ENCODE measurements at regions not wholly inside any gene's neighbourhood (a gene's known extent, or its start where the extent isn't known, plus 50 kb on each side); places are given as distances from the start of the nearest gene placed in this dataset.

DNA sequence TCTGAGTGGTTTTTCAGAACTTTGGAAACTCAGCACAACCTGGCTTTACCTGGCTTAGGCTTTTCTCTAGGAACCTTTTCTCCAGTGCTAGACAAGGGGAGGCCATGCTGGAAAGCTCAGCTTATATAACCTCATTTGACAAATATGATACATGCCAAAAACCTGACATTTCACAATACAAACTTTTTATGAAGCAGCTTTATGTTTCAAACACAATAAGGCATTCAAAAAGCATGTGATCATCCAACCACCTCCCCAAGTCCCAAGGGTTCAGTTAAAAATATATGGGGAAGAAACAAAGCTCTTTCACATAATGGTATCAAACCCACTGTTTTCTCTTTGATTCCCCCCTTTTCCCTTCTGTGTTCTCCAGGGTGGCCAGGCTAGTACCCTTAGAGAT lies 63.7 kb downstream of the ZC3H11B start:
- TF ChIP-seq, protein P1, sequence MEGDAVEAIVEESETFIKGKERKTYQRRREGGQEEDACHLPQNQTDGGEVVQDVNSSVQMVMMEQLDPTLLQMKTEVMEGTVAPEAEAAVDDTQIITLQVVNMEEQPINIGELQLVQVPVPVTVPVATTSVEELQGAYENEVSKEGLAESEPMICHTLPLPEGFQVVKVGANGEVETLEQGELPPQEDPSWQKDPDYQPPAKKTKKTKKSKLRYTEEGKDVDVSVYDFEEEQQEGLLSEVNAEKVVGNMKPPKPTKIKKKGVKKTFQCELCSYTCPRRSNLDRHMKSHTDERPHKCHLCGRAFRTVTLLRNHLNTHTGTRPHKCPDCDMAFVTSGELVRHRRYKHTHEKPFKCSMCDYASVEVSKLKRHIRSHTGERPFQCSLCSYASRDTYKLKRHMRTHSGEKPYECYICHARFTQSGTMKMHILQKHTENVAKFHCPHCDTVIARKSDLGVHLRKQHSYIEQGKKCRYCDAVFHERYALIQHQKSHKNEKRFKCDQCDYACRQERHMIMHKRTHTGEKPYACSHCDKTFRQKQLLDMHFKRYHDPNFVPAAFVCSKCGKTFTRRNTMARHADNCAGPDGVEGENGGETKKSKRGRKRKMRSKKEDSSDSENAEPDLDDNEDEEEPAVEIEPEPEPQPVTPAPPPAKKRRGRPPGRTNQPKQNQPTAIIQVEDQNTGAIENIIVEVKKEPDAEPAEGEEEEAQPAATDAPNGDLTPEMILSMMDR (IDR thresholded peaks at IDR 0.05 in 2 of 3, conservative IDR thresholded peaks at IDR 0.05 in 1 of 3; ENCODE audit: borderline replicate concordance in 1 of 3, insufficient read depth in 1 of 3, low read depth in 2 of 3, low read length in 2 of 3): no peak
- TF ChIP-seq REST (IDR thresholded peaks at IDR 0.05; ENCODE audit: low read depth) (no peak), EGR1 (IDR thresholded peaks at IDR 0.05; ENCODE audit: low read depth) (no peak), POLR2A (IDR thresholded peaks at IDR 0.05; ENCODE audit: borderline replicate concordance, extremely low read depth, insufficient read depth, insufficient read length) (no peak), YY1 (IDR thresholded peaks at IDR 0.05; ENCODE audit: extremely low read depth, insufficient replicate concordance, low read depth, low read length) (no peak), EZH2 (IDR thresholded peaks at IDR 0.05) (no peak), ZFX (IDR thresholded peaks at IDR 0.05) (no peak), POLR2AphosphoS5 (IDR thresholded peaks at IDR 0.05; ENCODE audit: low read depth, low read length) (no peak), MAX (IDR thresholded peaks at IDR 0.05) (no peak), CEBPB (IDR thresholded peaks at IDR 0.05; ENCODE audit: low read depth) (no peak)
- TF ChIP-seq, protein P2, sequence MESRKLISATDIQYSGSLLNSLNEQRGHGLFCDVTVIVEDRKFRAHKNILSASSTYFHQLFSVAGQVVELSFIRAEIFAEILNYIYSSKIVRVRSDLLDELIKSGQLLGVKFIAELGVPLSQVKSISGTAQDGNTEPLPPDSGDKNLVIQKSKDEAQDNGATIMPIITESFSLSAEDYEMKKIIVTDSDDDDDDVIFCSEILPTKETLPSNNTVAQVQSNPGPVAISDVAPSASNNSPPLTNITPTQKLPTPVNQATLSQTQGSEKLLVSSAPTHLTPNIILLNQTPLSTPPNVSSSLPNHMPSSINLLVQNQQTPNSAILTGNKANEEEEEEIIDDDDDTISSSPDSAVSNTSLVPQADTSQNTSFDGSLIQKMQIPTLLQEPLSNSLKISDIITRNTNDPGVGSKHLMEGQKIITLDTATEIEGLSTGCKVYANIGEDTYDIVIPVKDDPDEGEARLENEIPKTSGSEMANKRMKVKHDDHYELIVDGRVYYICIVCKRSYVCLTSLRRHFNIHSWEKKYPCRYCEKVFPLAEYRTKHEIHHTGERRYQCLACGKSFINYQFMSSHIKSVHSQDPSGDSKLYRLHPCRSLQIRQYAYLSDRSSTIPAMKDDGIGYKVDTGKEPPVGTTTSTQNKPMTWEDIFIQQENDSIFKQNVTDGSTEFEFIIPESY (IDR thresholded peaks at IDR 0.05; ENCODE audit: extremely low read depth, insufficient replicate concordance, low read length): no peak

Data from HCT116 (cell line).